ENCODE measurements at regions not wholly inside any gene's neighbourhood (a gene's known extent, or its start where the extent isn't known, plus 50 kb on each side); places are given as distances from the start of the nearest gene placed in this dataset.

DNA sequence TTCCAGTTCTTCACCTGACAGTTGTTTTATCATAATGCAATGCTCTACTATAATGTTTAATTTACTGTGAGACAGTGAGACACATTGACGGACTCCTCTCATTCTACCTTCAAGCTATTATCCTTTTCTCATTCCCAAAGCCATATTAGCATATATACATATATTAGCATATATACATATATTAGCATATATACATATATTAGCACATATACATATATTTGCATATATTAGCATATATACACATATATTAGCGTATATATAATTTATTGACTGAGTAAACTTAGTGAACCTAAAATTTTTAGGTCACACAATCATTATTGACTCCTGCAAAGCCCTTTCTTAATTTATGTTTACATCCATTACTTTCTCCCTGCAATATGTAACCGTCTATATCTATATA, 555.0 kb upstream of the ADGRB3 start:
- Histone ChIP-seq H3K4me3 (ENCODE audit: low read depth, low read length) (no peak overlapping the region), H3K36me3 (ENCODE audit: control insufficient read depth in 2 of 2, insufficient read depth in 1 of 2, low read length in 2 of 2) (no peaks in the 10 kb centered on the region), H3K4me1 (ENCODE audit: control insufficient read depth, insufficient read depth, low read length) (no peaks in the 10 kb centered on the region), H3K27ac (ENCODE audit: extremely low read depth, low read depth, low read length) (no peak overlapping the region), H3K9me3 (ENCODE audit: control insufficient read depth, insufficient read depth, low read depth, low read length) (no peaks in the 10 kb centered on the region)
- TF ChIP-seq ZNF354C (tag by site-specific recombination; IDR thresholded peaks at IDR 0.05; ENCODE audit: borderline replicate concordance, low read depth) (no peak), ZNF76 (tag by site-specific recombination; IDR thresholded peaks at IDR 0.05; ENCODE audit: borderline replicate concordance, low read depth) (no peak), ZNF514 (tag by site-specific recombination; IDR thresholded peaks at IDR 0.05) (no peak), ZNF23 (tag by site-specific recombination; IDR thresholded peaks at IDR 0.05; ENCODE audit: borderline replicate concordance) (no peak), GLI2 (tag by site-specific recombination; IDR thresholded peaks at IDR 0.05; ENCODE audit: borderline replicate concordance, low read depth) (no peak), ZNF114 (tag by site-specific recombination; IDR thresholded peaks at IDR 0.05) (no peak)
- TF ChIP-seq, protein P1, sequence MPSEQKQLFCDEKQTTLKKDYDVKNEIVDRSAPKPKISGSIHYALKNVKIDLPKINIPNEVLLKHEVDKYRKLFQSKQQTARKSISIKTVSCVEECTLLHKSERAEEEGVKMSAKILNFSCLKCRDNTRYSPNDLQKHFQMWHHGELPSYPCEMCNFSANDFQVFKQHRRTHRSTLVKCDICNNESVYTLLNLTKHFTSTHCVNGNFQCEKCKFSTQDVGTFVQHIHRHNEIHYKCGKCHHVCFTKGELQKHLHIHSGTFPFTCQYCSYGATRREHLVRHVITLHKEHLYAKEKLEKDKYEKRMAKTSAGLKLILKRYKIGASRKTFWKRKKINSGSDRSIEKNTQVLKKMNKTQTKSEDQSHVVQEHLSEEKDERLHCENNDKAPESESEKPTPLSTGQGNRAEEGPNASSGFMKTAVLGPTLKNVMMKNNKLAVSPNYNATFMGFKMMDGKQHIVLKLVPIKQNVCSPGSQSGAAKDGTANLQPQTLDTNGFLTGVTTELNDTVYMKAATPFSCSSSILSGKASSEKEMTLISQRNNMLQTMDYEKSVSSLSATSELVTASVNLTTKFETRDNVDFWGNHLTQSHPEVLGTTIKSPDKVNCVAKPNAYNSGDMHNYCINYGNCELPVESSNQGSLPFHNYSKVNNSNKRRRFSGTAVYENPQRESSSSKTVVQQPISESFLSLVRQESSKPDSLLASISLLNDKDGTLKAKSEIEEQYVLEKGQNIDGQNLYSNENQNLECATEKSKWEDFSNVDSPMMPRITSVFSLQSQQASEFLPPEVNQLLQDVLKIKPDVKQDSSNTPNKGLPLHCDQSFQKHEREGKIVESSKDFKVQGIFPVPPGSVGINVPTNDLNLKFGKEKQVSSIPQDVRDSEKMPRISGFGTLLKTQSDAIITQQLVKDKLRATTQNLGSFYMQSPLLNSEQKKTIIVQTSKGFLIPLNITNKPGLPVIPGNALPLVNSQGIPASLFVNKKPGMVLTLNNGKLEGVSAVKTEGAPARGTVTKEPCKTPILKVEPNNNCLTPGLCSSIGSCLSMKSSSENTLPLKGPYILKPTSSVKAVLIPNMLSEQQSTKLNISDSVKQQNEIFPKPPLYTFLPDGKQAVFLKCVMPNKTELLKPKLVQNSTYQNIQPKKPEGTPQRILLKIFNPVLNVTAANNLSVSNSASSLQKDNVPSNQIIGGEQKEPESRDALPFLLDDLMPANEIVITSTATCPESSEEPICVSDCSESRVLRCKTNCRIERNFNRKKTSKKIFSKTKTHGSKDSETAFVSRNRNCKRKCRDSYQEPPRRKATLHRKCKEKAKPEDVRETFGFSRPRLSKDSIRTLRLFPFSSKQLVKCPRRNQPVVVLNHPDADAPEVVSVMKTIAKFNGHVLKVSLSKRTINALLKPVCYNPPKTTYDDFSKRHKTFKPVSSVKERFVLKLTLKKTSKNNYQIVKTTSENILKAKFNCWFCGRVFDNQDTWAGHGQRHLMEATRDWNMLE (tag by site-specific recombination; conservative IDR thresholded peaks at IDR 0.05; ENCODE audit: low read depth), result no peak
- TF ChIP-seq, protein P2, sequence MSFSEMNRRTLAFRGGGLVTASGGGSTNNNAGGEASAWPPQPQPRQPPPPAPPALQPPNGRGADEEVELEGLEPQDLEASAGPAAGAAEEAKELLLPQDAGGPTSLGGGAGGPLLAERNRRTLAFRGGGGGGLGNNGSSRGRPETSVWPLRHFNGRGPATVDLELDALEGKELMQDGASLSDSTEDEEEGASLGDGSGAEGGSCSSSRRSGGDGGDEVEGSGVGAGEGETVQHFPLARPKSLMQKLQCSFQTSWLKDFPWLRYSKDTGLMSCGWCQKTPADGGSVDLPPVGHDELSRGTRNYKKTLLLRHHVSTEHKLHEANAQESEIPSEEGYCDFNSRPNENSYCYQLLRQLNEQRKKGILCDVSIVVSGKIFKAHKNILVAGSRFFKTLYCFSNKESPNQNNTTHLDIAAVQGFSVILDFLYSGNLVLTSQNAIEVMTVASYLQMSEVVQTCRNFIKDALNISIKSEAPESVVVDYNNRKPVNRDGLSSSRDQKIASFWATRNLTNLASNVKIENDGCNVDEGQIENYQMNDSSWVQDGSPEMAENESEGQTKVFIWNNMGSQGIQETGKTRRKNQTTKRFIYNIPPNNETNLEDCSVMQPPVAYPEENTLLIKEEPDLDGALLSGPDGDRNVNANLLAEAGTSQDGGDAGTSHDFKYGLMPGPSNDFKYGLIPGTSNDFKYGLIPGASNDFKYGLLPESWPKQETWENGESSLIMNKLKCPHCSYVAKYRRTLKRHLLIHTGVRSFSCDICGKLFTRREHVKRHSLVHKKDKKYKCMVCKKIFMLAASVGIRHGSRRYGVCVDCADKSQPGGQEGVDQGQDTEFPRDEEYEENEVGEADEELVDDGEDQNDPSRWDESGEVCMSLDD (tag by site-specific recombination; IDR thresholded peaks at IDR 0.05), result no peak
- CTCF ChIA-PET, result no interaction called here
- POLR2A ChIA-PET, result no interaction called here

DNA sequence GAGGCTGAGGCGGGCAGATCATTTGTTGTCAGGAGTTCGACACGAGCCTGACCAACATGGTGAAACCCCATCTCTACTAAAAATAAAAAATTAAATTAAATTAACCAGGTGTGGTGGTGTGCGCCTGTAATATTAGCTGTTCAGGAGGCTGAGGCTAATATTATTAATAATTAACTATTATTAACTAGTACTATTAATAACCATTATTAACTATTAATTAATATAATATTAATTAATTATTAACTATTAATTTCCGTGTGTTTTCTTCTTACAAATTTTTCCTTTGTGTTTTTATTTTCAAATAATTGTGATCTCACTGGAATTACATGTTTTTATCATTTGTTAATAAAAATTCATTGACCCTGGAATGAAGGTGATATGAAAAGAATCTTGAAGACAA, 557.4 kb upstream of the ADGRB3 start:
- CTCF ChIA-PET, result interaction anchor here (0.6 kb wide), 1 partner anchor 1808 kb away, joined by 3 read pairs; no protein-coding TSS in a partner anchor

More for the DNA sequence above, 557.4 kb upstream of the ADGRB3 start:
- POLR2A ChIA-PET, result no interaction called here
- H3K9me3 ChIP-seq (ENCODE audit: control insufficient read depth, insufficient read depth, low read depth, low read length), result no peaks in the 10 kb centered on the region
- no peaks in the 10 kb centered on the region for H3K4me1 ChIP-seq (ENCODE audit: control insufficient read depth, insufficient read depth, low read length)
- TF ChIP-seq ZNF658 (tag by site-specific recombination; IDR thresholded peaks at IDR 0.05), result no peak
- TF ChIP-seq KLF16 (tag by site-specific recombination; IDR thresholded peaks at IDR 0.05), result no peak
- TF ChIP-seq ZNF354C (tag by site-specific recombination; IDR thresholded peaks at IDR 0.05; ENCODE audit: borderline replicate concordance, low read depth), result no peak
- TF ChIP-seq, protein P3, sequence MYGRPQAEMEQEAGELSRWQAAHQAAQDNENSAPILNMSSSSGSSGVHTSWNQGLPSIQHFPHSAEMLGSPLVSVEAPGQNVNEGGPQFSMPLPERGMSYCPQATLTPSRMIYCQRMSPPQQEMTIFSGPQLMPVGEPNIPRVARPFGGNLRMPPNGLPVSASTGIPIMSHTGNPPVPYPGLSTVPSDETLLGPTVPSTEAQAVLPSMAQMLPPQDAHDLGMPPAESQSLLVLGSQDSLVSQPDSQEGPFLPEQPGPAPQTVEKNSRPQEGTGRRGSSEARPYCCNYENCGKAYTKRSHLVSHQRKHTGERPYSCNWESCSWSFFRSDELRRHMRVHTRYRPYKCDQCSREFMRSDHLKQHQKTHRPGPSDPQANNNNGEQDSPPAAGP (tag by site-specific recombination; IDR thresholded peaks at IDR 0.05), result no peak
- TF ChIP-seq, protein P4, sequence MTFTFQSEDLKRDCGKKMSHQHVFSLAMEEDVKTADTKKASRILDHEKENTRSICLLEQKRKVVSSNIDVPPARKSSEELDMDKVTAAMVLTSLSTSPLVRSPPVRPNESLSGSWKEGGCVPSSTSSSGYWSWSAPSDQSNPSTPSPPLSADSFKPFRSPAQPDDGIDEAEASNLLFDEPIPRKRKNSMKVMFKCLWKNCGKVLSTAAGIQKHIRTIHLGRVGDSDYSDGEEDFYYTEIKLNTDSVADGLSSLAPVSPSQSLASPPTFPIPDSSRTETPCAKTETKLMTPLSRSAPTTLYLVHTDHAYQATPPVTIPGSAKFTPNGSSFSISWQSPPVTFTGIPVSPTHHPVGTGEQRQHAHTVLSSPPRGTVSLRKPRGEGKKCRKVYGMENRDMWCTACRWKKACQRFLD (tag by site-specific recombination; IDR thresholded peaks at IDR 0.05), result no peak
- H3K36me3 ChIP-seq (ENCODE audit: control insufficient read depth in 2 of 2, insufficient read depth in 1 of 2, low read length in 2 of 2), result no peaks in the 10 kb centered on the region
- no peak overlapping the region for H3K27ac ChIP-seq (ENCODE audit: extremely low read depth, low read depth, low read length)
- H3K4me3 ChIP-seq (ENCODE audit: low read depth, low read length), result no peak overlapping the region

Measured in HEK293 (cell line).